ENCODE measurements at regions not wholly inside any gene's neighbourhood (a gene's known extent, or its start where the extent isn't known, plus 50 kb on each side); places are given as distances from the start of the nearest gene placed in this dataset.

GRCh38 chr12:124150168-124150567 lies 144.7 kb upstream of the RFLNA start:
- TF ChIP-seq, protein P1, sequence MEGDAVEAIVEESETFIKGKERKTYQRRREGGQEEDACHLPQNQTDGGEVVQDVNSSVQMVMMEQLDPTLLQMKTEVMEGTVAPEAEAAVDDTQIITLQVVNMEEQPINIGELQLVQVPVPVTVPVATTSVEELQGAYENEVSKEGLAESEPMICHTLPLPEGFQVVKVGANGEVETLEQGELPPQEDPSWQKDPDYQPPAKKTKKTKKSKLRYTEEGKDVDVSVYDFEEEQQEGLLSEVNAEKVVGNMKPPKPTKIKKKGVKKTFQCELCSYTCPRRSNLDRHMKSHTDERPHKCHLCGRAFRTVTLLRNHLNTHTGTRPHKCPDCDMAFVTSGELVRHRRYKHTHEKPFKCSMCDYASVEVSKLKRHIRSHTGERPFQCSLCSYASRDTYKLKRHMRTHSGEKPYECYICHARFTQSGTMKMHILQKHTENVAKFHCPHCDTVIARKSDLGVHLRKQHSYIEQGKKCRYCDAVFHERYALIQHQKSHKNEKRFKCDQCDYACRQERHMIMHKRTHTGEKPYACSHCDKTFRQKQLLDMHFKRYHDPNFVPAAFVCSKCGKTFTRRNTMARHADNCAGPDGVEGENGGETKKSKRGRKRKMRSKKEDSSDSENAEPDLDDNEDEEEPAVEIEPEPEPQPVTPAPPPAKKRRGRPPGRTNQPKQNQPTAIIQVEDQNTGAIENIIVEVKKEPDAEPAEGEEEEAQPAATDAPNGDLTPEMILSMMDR (IDR thresholded peaks at IDR 0.05), result no peak
- TF ChIP-seq POLR2AphosphoS5 (IDR thresholded peaks at IDR 0.05; ENCODE audit: low read depth, low read length), result no peak

All from Panc1 (cell line).